ENCODE measurements at regions not wholly inside any gene's neighbourhood (a gene's known extent, or its start where the extent isn't known, plus 50 kb on each side); places are given as distances from the start of the nearest gene placed in this dataset.
"Not testable (repeated sequence)": the region's sequence is repeated elsewhere in the genome, so short reads cannot be mapped to it uniquely, and the experiment has no call there.

DNA sequence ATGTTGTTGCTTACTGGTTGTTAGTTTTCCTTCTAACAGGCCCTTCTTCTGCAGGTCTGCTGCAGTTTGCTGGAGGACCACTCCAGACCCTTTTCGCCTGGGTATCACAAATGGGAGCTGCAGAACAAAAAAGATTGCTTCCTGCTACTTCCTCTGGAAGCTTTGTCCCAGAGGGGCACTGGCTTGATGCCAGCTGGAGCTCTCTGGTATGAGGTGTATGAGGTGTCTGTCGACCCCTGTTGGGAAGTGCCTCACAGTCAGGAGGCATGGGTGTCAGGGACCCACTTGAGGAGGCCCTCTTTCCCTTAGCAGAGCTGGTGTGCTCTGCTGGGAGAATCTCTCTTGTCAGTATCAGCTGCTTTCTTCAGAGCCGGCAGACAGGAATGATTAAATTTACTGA lies 127.4 kb upstream of the EDA2R start:
- TF ChIP-seq, protein P1, sequence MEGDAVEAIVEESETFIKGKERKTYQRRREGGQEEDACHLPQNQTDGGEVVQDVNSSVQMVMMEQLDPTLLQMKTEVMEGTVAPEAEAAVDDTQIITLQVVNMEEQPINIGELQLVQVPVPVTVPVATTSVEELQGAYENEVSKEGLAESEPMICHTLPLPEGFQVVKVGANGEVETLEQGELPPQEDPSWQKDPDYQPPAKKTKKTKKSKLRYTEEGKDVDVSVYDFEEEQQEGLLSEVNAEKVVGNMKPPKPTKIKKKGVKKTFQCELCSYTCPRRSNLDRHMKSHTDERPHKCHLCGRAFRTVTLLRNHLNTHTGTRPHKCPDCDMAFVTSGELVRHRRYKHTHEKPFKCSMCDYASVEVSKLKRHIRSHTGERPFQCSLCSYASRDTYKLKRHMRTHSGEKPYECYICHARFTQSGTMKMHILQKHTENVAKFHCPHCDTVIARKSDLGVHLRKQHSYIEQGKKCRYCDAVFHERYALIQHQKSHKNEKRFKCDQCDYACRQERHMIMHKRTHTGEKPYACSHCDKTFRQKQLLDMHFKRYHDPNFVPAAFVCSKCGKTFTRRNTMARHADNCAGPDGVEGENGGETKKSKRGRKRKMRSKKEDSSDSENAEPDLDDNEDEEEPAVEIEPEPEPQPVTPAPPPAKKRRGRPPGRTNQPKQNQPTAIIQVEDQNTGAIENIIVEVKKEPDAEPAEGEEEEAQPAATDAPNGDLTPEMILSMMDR (IDR thresholded peaks at IDR 0.05; ENCODE audit: low read depth, low read length, missing control alignments), result no peak
- no peak for DNase-seq (ENCODE audit: low read depth)
- in situ Hi-C loops (cut with HindIII; ENCODE audit: low sequenced_read_pairs), result no loop called here

DNA sequence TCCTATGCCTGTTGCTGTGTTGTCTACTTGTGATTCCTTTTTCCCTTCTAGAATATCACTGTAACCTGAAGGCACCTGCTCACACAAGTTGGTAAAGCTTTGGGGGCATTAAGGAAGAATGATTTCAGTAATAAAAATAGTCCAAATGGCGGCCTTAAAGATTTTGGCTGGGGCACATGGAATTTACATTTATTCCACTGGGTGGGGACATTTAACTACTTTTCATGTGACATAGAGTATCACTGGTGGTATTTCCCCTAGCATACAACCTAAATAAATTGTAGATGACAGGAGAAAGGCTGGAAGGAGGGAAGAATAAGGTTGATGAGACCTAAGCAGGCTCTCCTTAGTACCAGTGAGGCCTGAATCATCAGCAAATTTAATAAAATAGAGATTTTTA lies 121.8 kb upstream of the EDA2R start:
- no peak for DNase-seq (ENCODE audit: low read depth)
- in situ Hi-C loops (cut with HindIII; ENCODE audit: low sequenced_read_pairs), result no loop called here
- H3K4me3 ChIP-seq (ENCODE audit: low read depth, low read length), result no peak overlapping the region
- TF ChIP-seq, protein P1 (IDR thresholded peaks at IDR 0.05; ENCODE audit: low read depth, low read length, missing control alignments), result no peak

More for the DNA sequence above, 127.4 kb upstream of the EDA2R start:
- H3K4me3 ChIP-seq (ENCODE audit: low read depth, low read length), result no peak overlapping the region

DNA sequence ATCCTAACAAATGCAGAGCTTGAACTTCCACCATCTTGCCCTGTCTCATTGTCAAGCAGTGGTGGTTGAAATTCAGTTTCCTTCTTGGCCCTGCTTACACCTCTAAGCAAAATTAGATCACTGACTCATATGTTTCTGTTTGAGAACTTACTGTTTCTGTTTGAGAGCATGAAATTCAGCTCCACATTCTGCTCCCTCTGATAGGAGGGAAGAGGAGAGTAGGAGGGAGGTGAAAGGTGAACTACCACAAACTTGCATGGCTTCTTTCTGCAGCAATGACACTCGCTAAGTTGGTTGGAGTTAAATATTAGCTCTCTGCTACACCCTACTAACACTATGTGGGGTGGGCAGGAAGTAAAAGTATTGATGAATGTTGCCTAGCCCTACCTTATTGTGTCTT lies 117.8 kb upstream of the EDA2R start:
- DNase-seq (ENCODE audit: low read depth), result no peak
- TF ChIP-seq, protein P1 (IDR thresholded peaks at IDR 0.05; ENCODE audit: low read depth, low read length, missing control alignments), result no peak
- no peak overlapping the region for H3K4me3 ChIP-seq (ENCODE audit: low read depth, low read length)
- in situ Hi-C loops (cut with HindIII; ENCODE audit: low sequenced_read_pairs), result no loop called here

DNA sequence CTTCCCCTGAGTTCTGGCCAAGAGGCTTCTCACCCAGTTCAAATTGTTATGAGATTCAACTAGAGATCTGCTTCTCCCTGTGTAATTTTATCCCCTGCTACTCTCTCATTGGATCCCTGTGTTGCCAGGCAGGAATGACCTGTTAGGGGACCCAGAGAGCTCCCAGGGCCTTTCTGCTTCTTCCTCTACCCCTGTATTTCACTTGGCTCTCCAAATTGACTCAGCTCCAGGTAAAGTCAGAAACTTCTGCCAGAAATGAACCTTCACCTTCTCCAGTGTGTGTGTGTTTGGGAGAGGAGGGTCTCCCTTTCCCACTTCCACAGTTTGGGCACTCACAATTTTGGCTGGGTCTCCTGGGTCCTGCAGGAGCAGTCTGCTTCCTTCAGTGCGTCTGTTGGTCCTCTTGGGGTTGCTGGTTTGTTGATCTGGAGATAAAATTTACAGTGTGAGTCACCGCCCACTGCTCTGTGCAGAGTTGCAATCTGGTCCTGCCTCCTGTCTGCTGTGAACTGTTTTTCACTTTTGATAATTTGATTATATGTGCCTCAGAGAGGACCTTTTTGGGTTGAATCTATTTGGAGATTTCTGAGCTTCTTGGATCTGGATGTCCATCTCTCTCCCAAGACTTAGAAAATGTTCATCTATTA lies 112.4 kb upstream of the EDA2R start:
- no peak overlapping the region for H3K4me3 ChIP-seq (ENCODE audit: low read depth, low read length)
- in situ Hi-C loops (cut with HindIII; ENCODE audit: low sequenced_read_pairs), result no loop called here
- DNase-seq (ENCODE audit: low read depth), result no peak
- TF ChIP-seq, protein P1 (IDR thresholded peaks at IDR 0.05; ENCODE audit: low read depth, low read length, missing control alignments), result no peak

DNA sequence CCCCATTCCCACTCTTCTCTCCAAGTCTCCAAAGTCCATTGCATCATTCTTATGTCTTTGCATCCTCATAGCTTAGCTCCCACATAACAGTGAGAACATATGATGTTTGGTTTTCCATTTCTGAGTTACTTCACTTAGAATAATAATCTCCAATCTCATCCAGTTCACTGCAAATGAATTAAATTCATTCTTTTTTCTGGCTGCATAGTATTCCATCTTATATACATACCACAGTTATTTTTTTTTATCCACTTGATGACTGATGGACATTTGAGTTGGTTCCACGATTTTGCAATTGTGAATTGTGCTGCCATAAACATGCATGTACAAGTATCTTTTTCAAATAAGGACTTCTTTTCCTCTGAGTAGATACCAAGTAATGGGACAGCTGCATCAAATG lies 105.6 kb upstream of the EDA2R start:
- not testable (repeated sequence) for DNase-seq (ENCODE audit: low read depth)

DNA sequence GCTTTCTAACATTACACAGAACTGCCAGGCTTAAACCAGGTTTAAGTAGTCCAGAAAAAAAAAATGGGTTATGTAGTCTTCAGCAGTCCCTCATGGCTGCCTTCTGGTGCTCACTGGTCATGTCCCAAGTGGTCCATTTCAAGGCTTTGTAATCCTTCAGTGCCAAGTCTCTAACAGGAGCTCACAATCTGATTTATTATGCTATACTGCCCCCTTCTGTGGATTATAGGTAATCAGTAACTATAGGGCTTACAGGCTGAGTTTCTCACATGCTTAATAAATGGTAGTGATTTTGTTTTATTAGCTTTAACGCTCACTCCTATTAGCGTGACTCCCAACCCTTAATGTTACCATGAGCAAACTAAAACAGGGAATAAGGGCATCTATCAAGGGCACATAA lies 92.5 kb upstream of the EDA2R start:
- in situ Hi-C loops (cut with HindIII; ENCODE audit: low sequenced_read_pairs), result no loop called here
- peak; percentile 12 for DNase-seq (ENCODE audit: low read depth)
- no peak overlapping the region for H3K4me3 ChIP-seq (ENCODE audit: low read depth, low read length)
- TF ChIP-seq, protein P1 (IDR thresholded peaks at IDR 0.05; ENCODE audit: low read depth, low read length, missing control alignments), result peak; percentile 27

More for the DNA sequence above, 105.6 kb upstream of the EDA2R start:
- H3K4me3 ChIP-seq (ENCODE audit: low read depth, low read length); in situ Hi-C loops (cut with HindIII; ENCODE audit: low sequenced_read_pairs): not testable (repeated sequence)

DNA sequence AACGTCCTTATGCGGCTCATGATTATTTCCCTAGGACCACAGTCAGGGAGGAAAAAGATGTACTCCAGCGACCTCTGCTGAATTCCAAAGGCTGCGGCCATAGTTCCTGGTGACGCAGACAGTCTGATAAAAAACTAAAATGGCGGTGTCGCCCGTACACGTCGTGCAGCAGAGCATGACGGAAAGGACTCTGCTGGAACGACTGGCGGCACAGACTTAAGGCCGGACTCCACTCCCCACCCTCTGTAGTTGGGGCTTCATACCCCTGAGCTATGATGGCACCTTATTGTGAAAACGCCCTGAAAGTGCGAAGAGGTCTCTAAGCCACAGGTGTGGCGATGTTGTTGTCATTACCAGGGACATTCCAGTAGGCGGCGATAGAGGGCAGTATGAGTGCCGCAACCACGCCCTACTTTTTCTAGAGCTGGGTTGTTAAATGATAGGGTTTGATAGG lies 90.0 kb upstream of the EDA2R start:
- DNase-seq (ENCODE audit: low read depth), result peak; percentile 16
- peak overlapping the region; percentile 34 for H3K4me3 ChIP-seq (ENCODE audit: low read depth, low read length)
- TF ChIP-seq, protein P1 (IDR thresholded peaks at IDR 0.05; ENCODE audit: low read depth, low read length, missing control alignments), result peak; percentile 68
- in situ Hi-C loops (cut with HindIII; ENCODE audit: low sequenced_read_pairs), result no loop called here

All from astrocyte of the cerebellum (primary cell).